ENCODE measurements at regions not wholly inside any gene's neighbourhood (a gene's known extent, or its start where the extent isn't known, plus 50 kb on each side); places are given as distances from the start of the nearest gene placed in this dataset.

- Mint-ChIP-seq H3K27me3 (ENCODE audit: insufficient read depth) (no peaks in the 10 kb centered on the region), H3K4me1 (ENCODE audit: low read depth) (peaks cover 20% of the 10 kb centered on the region), H3K9me3 (no peaks in the 10 kb centered on the region), H3K27ac (no peak overlapping the region), H3K4me3 (no peak overlapping the region), H3K36me3 (ENCODE audit: low read depth) (no peaks in the 10 kb centered on the region)
- TF ChIP-seq, protein P1, sequence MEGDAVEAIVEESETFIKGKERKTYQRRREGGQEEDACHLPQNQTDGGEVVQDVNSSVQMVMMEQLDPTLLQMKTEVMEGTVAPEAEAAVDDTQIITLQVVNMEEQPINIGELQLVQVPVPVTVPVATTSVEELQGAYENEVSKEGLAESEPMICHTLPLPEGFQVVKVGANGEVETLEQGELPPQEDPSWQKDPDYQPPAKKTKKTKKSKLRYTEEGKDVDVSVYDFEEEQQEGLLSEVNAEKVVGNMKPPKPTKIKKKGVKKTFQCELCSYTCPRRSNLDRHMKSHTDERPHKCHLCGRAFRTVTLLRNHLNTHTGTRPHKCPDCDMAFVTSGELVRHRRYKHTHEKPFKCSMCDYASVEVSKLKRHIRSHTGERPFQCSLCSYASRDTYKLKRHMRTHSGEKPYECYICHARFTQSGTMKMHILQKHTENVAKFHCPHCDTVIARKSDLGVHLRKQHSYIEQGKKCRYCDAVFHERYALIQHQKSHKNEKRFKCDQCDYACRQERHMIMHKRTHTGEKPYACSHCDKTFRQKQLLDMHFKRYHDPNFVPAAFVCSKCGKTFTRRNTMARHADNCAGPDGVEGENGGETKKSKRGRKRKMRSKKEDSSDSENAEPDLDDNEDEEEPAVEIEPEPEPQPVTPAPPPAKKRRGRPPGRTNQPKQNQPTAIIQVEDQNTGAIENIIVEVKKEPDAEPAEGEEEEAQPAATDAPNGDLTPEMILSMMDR (IDR thresholded peaks at IDR 0.05) = no peak
- no peak for DNase-seq
Observed at GRCh38 chr6:139914910-139915309, 540.5 kb upstream of the CITED2 start.

- no peak overlapping the region for H3K27ac Mint-ChIP-seq
- no peaks in the 10 kb centered on the region for H3K36me3 Mint-ChIP-seq (ENCODE audit: low read depth)
- TF ChIP-seq, protein P1 (IDR thresholded peaks at IDR 0.05) = no peak
- DNase-seq = no peak
- H3K9me3 Mint-ChIP-seq = no peaks in the 10 kb centered on the region
- H3K4me1 Mint-ChIP-seq (ENCODE audit: low read depth) = peaks cover 11% of the 10 kb centered on the region
- no peak overlapping the region for H3K4me3 Mint-ChIP-seq
- H3K27me3 Mint-ChIP-seq (ENCODE audit: insufficient read depth) = no peaks in the 10 kb centered on the region
Observed at GRCh38 chr6:139912735-139913400, 538.4 kb upstream of the CITED2 start.

GRCh38 chr6:139909992-139910391 lies 535.5 kb upstream of the CITED2 start:
- H3K4me1 Mint-ChIP-seq (ENCODE audit: low read depth) = peaks cover 20% of the 10 kb centered on the region
- no peaks in the 10 kb centered on the region for H3K27me3 Mint-ChIP-seq (ENCODE audit: insufficient read depth)
- no peaks in the 10 kb centered on the region for H3K36me3 Mint-ChIP-seq (ENCODE audit: low read depth)
- DNase-seq = no peak
- H3K4me3 Mint-ChIP-seq = no peak overlapping the region
- H3K9me3 Mint-ChIP-seq = no peaks in the 10 kb centered on the region
- TF ChIP-seq, protein P1 (IDR thresholded peaks at IDR 0.05) = no peak
- H3K27ac Mint-ChIP-seq = no peak overlapping the region

GRCh38 chr6:139905404-139906052 lies 531.1 kb upstream of the CITED2 start:
- peaks cover 14% of the 10 kb centered on the region for H3K4me1 Mint-ChIP-seq (ENCODE audit: low read depth)
- peak; percentile 34 for DNase-seq
- no peak overlapping the region for H3K4me3 Mint-ChIP-seq
- no peaks in the 10 kb centered on the region; the same call in 1 of the 2 replicates for H3K36me3 Mint-ChIP-seq (ENCODE audit: low read depth)
- H3K9me3 Mint-ChIP-seq = peaks cover 4% of the 10 kb centered on the region; the same call in 1 of the 2 replicates
- no peak overlapping the region for H3K27ac Mint-ChIP-seq
- no peaks in the 10 kb centered on the region for H3K27me3 Mint-ChIP-seq (ENCODE audit: insufficient read depth)
- TF ChIP-seq, protein P1 (IDR thresholded peaks at IDR 0.05) = no peak

GRCh38 chr6:139904568-139904967 lies 530.1 kb upstream of the CITED2 start:
- peaks cover 9% of the 10 kb centered on the region for H3K4me1 Mint-ChIP-seq (ENCODE audit: low read depth)
- no peaks in the 10 kb centered on the region for H3K27me3 Mint-ChIP-seq (ENCODE audit: insufficient read depth)
- no peak for DNase-seq
- no peak overlapping the region for H3K4me3 Mint-ChIP-seq
- H3K9me3 Mint-ChIP-seq = peaks cover 4% of the 10 kb centered on the region; the same call in 1 of the 2 replicates
- no peak overlapping the region for H3K27ac Mint-ChIP-seq
- TF ChIP-seq, protein P1 (IDR thresholded peaks at IDR 0.05) = no peak
- peaks cover 4% of the 10 kb centered on the region; the same call in 1 of the 2 replicates for H3K36me3 Mint-ChIP-seq (ENCODE audit: low read depth)

All from HFFc6 (cell line).